NCI-H128 (cell line): ENCODE measurements at regions not wholly inside any gene's neighbourhood (a gene's known extent, or its start where the extent isn't known, plus 50 kb on each side); places are given as distances from the start of the nearest gene placed in this dataset.

ENCODE experiments used
- DNase-seq: peaks from one replicate; lab custom pipeline; 2025; ENCODE audit not compliant: unreplicated experiment; lab: John Stamatoyannopoulos, UW

DNA sequence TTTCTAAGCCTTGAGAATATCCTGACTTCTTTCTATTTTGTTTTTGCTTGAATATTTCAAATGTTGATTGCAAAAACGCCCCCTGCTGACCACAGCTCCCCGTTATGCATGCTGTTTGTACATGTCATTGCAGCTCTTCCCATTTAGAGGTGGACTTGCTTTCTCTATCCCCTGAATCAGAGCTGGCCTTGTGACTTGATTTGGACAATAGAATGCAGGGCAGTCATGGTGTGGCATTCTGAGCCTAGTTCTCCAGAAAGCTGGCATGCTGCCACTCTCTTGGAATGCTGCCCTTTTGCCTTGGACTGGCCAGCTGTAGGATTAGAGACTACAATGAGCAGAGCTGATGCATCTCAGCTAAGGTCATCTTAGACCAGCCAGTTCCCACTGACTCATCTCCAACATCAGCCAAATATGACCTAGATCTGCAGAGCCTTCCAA lies 1561.5 kb downstream of the MRPL39 start:
- no peak for DNase-seq

GRCh38 chr21:24045373-24045772 lies 1561.9 kb downstream of the MRPL39 start:
- no peak for DNase-seq

- DNase-seq: no peak
Measured at GRCh38 chr21:24042687-24043086, 1564.6 kb downstream of the MRPL39 start.

DNA sequence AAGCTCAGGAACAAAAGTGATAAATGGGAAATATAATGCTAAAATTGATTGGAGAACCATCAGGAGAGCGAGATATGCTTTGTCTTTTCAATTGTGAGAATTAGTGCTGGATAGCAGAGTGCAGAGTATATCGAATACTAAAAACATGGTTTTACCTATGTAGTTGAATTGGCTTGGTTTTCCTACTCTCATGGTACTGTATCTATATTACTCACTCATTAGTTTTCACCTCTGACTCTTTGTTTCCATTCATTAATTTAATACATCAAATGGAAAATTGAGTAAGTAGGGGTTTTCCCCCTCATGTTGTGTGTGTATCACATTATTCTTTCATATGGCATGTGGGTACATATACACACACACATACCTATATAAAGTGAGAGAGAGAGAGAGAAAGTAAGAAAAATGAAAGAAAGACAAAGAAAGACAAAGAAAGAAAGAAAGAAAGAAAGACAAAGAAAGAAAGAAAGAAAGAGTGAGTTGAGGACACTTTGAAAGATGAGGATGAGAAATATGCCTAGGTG lies 1574.5 kb downstream of the MRPL39 start:
- DNase-seq: no peak

DNA sequence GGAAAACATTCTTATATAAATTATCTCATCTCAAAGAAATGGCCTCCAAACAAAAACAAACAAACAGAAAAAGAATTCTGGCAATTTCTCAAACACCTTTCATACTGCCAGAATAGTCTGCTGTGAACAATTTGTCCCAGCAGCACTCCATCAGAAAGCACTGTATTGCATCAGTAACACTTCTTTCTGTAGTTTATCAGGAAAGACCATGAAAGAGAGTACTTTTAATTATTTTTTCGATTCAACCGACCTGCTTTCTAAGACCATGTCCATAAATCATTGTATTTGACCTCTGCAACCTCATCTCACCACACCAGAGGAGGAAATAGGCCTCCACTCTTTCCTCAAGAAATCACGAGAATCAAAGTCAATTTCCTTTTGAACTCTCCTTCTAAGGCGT lies 1579.9 kb downstream of the MRPL39 start:
- DNase-seq: no peak

GRCh38 chr21:24025101-24025500 lies 1582.2 kb downstream of the MRPL39 start:
- DNase-seq: no peak

DNA sequence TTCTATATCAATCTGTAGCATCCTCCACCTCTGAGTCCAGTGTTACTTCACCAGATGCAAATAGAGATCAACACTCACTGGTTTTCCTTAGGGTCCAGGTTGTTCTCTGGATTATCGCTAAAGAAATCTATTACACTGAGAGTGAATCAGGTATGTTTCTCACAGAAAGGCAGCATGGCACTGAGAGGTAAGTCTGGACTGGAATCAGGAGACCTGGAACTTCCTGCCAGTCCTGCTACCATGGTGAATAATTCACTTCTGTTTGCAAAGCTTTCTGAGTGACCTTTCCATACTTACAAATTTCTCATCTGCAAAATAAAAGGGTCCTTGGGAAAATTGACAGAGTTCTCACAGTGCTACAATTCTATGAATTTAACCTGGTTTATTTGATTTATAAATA lies 1583.3 kb downstream of the MRPL39 start:
- no peak for DNase-seq

DNA sequence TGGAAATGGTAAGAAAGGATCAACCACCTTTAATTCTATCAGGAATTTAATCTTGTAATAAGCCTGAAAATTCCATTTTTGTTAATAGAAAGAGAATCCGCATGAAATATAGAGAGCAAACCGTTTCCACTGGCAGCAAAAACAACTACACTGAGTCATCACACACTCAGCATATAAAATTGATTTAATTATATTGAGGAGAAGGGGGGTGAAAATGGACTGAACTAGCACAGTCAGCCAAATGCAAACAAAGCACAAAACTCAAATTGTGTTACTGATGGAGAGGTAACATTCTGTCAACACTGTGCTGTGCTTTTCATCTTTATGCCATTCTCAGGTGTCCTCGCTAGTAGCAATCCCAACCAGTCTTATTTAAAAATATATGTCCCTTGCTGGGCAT lies 1583.9 kb downstream of the MRPL39 start:
- DNase-seq: no peak

DNA sequence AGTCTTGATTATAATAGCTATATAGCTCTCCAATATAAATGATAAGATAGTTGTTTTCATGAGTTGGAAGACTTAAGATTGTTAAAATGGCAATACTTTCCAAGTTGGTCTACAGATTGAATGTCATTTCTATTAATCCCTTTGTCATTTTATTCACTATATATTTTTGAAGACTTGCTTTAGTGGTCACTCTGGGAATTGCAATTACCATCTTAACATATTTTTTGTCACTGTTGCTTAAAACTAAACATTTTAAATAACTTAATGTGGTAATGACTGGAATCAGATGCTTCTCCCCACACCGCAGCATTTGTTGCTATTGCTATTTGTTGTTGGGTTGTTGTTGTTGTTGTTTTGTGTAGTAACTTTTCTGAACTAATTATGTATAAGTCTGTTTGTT lies 1592.9 kb downstream of the MRPL39 start:
- DNase-seq: no peak

DNA sequence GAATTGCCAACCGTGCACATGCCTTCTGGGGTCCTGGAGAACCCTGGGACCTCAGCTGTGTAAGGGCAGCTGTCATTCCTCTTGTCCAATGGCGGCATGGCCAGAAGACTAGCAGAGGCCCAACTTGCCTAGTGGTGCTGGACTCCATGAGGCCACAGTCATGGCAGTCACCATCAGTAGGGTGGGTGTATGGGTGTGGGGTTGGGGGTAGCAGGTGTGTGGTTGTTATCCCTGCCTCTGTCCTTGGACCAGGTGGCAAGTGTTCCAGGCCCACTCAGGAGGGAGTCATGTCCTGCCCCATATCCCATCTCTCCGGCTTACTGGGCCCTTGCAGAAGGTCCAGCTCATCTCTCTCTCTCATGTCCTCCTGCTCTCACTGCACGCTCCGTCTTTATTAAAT lies 1596.2 kb downstream of the MRPL39 start:
- DNase-seq: no peak

DNA sequence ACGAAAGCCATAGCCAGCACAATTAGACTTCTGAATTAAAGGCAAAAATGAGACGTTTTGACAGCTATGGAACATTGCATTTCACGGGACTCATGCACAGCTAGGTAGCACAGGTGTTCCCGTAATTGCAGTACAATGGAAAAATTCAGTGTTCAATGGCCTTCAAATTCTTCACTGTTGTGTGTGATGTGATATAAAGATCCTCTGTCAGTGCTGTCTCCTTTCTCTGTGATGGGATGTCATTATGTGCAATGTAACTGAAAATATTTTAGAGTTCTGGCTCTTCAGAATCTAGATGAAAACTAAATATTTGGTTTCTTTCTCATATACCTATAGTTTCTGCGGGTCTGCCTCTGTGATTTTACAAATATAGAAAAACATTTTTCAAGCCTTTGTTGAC lies 1599.7 kb downstream of the MRPL39 start:
- no peak for DNase-seq

GRCh38 chr21:23986987-23987386 lies 1620.3 kb downstream of the MRPL39 start:
- no peak for DNase-seq

GRCh38 chr21:23986214-23986613 lies 1621.1 kb downstream of the MRPL39 start:
- DNase-seq: no peak

DNA sequence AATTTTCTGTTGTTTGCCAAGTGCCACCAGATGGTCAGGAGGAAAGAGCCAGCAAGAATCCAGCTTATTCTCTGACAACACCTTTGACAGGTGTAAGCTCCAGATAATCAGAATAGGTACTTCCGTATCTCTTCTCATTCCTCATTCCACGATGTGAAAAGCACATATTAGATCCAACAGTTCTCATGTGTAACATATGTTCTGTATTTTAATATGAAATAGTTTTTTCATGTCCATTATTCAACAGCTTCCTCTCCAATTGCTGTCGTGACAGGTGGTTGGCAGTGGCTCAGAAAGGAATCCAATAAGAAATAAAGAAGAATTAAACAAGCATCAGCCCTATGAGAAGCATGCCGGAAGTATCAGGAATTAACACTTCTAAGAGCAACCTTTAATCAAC lies 1624.7 kb downstream of the MRPL39 start:
- DNase-seq: no peak

DNA sequence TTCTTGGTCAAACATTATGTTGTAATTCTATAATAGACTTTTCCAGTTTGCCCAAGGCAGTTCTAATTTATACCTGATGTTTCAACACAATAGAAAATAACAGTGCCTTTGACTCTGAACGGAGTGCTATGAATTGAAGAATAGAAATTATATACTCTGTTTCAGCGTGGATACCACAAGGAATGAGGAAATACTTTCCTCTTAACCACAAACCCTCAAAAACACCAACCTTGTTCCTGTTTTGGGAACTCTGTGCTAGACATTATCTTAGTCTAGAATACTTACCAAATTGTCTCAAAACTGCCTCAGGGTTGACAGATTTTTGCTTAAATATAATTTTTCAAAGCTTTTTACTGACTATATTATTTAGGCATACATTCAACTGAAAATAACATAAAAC lies 1629.3 kb downstream of the MRPL39 start:
- DNase-seq: no peak

DNA sequence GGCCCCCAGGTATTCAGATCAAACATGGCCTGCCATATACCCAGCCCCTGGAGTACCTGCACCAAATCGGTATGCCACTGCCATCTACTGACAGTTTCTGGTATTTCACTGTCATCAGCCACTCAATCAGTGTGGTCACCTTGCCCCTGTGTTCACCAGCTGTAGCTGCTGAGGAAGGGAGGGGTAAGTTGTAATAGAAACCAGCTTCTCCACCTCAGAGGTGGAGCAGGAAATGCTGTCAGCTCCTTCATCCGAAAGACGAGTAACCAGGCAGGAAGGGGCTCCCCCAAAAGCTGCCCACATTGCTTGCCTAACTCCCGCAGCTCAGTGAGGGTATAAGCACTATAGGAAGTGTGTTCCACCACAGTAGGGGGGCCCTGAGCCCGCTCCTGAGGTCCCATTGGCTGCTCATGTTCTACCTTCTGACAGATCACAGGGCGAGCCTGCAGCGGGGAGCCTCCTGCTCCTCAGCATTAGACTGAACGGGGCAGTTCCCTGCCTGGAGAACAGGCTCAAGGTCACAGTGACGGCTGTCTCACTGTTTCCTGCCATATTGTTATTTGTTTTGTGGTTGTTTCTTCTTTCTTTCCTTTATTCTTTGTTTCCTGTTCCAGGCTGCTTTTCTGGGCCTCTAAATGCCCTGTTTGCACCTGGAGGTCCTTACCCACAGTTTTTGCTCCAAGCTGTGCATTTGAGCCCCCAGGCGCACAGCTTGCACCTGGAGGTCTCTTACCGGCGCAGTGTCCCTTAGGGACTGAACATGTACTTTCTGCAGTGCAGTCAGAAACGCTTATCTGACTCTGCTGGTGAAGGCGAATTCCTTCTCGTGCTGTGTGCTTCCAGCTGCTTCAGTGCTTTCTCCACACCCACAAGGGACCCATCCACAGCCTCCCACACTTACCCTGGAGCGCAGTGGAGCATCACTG lies 1638.3 kb downstream of the MRPL39 start:
- DNase-seq: peak; percentile 49

- no peak for DNase-seq
Measured at GRCh38 chr21:23968008-23968407, 1639.3 kb downstream of the MRPL39 start.

- no peak for DNase-seq
Measured at GRCh38 chr21:23963454-23963853, 1643.8 kb downstream of the MRPL39 start.

DNA sequence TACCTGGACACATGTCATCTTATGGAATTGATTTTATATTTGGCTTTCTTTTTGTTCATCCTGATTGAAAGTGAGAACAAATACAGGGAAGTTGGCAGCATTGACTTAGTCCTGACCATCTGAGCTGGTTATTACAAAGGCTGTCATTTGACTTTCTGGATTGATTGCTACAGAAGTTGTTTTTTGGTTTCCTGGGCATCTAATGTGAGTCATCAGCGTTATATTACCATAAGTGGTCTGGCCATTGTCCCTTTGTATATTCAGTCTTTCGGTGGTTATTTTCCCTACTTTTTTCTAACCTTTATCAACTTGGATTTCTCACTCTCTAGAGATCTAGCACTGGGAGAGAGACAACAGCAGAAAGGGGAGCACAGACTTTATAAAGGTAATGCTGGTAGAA lies 1646.5 kb downstream of the MRPL39 start:
- DNase-seq: no peak

GRCh38 chr21:23955135-23955843 lies 1652.0 kb downstream of the MRPL39 start:
- DNase-seq: no peak

- DNase-seq: no peak
Measured at GRCh38 chr21:23952269-23952668, 1655.0 kb downstream of the MRPL39 start.

DNA sequence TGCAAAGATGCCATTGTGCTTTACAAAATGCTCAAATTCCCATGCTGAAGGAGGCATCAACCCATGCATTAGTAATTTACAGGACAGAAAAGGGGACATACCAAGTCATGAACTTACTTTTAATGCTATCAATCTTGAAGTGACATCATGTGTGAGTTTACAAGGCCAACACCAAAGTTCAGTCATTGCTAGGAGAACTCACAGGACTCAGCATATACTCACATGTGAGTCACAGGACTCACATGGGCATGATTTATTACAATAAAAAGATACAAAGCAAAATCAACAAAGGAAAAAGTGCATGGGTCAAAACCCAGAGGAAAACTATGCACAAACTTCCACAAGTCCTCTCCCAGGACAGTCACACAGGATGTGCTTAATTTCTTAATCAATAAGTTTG lies 1656.0 kb downstream of the MRPL39 start:
- DNase-seq: no peak
